Neutrophil (primary cell): ENCODE measurements at regions not wholly inside any gene's neighbourhood (a gene's known extent, or its start where the extent isn't known, plus 50 kb on each side); places are given as distances from the start of the nearest gene placed in this dataset.

Experiments
- H3K27ac ChIP-seq: fragments of 200-600 bp; sonication (generic); 2 replicates; pipeline ENCODE4 v1.5.1; 2016; ENCODE audit warnings: mild to moderate bottlenecking, moderate library complexity
- H3K27me3 ChIP-seq: fragments of 200-600 bp; sonication (generic); 2 replicates; pipeline ENCODE4 v1.6.0; 2016; ENCODE audit warnings: mild to moderate bottlenecking
- H3K36me3 ChIP-seq: fragments of 200-600 bp; sonication (generic); 2 replicates; pipeline ENCODE4 v1.5.1; 2017
- H3K4me1 ChIP-seq, 2 experiments: fragments of 200-600 bp in 1 of 2; sonication (generic) in 1 of 2; 1 replicate in 1 of 2; 2 replicates in 1 of 2; pipeline versions ENCODE4 v1.5.1 to v1.6.1; 2013 to 2016; ENCODE audit warnings: low read depth in 1 of 2, low read length in 1 of 2, mild to moderate bottlenecking in 1 of 2, moderate library complexity in 1 of 2; ENCODE audit not compliant: control insufficient read depth in 1 of 2, insufficient read depth in 1 of 2
- H3K4me3 ChIP-seq, 2 experiments: fragments of 200-600 bp in 1 of 2; sonication (generic) in 1 of 2; 1 replicate in 1 of 2; 2 replicates in 1 of 2; pipeline ENCODE4 v1.5.1; 2013 to 2016; ENCODE audit warnings: low read depth in 1 of 2, low read length in 1 of 2, mild to moderate bottlenecking in 1 of 2, moderate library complexity in 1 of 2
- H3K9me3 ChIP-seq: fragments of 200-600 bp; sonication (generic); 2 replicates; pipeline ENCODE4 v1.5.1; 2016
- TF ChIP-seq, protein P1 (sequence below): fragments of 200-600 bp; sonication (generic); IDR thresholded peaks from 2 replicates; pipeline ENCODE4 v1.5.1; 2016; ENCODE audit warnings: antibody characterized with exemption

DNA sequence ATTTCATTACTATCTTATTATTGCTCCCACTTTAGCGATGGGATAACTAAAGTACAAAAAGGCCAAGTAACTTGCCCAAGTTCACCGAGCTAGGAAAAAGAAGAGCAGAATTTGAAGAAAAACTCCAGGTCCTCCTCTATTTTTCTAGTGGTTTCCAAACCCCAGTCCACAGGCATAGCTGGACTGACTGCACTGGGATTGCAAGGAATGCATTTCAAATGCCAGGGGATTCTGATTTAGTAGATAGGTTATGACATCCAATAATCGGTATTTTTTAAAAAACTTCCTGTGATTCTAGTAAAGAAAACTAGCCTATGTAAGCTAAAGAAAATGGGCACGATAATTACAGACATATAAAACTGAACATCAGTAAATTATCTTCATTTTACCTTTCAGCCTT, 62.7 kb upstream of the GALNT5 start:
- Histone ChIP-seq H3K27me3 (no peaks in the 10 kb centered on the region), H3K27ac (no peak overlapping the region), H3K9me3 (no peaks in the 10 kb centered on the region), H3K36me3 (no peaks in the 10 kb centered on the region), H3K4me1 (no peaks in the 10 kb centered on the region), H3K4me3 (no peak overlapping the region)
- TF ChIP-seq, protein P1, sequence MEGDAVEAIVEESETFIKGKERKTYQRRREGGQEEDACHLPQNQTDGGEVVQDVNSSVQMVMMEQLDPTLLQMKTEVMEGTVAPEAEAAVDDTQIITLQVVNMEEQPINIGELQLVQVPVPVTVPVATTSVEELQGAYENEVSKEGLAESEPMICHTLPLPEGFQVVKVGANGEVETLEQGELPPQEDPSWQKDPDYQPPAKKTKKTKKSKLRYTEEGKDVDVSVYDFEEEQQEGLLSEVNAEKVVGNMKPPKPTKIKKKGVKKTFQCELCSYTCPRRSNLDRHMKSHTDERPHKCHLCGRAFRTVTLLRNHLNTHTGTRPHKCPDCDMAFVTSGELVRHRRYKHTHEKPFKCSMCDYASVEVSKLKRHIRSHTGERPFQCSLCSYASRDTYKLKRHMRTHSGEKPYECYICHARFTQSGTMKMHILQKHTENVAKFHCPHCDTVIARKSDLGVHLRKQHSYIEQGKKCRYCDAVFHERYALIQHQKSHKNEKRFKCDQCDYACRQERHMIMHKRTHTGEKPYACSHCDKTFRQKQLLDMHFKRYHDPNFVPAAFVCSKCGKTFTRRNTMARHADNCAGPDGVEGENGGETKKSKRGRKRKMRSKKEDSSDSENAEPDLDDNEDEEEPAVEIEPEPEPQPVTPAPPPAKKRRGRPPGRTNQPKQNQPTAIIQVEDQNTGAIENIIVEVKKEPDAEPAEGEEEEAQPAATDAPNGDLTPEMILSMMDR, result no peak

DNA sequence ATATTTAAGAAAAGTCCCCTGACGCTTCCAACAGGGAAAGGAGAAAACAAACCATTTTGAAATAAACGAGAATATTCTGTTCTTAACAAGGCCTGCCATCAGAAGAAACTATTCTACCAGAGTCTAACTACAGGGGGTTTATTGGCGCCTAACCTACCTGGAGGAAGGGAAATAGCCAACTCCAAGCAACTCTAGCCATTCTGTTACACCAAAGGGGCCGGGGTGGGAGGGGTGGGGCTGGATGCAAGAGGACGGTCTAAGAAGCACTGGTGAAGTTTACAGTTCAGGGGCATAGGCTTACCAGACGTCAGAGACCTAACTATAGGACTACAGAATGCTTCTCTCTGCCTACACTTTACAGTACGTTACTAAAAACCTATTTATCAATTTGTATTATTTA, 60.5 kb upstream of the GALNT5 start:
- no peaks in the 10 kb centered on the region for H3K27me3 ChIP-seq
- no peak overlapping the region for H3K27ac ChIP-seq
- no peaks in the 10 kb centered on the region for H3K4me1 ChIP-seq
- H3K36me3 ChIP-seq, result no peaks in the 10 kb centered on the region
- H3K4me3 ChIP-seq, result no peak overlapping the region
- TF ChIP-seq, protein P1, result no peak
- no peaks in the 10 kb centered on the region for H3K9me3 ChIP-seq

DNA sequence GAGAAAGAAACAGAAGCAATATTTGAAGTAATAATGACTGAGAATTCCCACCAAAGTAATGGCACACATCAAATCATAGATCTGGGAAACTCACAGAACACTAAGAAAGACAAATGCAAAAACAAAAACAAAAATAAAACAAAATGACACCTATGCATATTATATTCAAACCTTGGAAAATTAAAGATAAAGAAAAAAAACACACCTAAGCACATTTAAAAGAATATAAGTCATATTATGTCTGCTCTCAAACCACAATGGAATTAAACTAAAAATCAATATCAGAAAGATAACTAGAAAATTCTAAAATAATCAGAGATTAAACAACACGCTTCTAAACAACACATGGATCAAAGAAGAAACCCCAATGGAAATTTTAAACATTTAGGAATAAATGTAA, 59.7 kb upstream of the GALNT5 start:
- TF ChIP-seq, protein P1, result no peak
- no peak overlapping the region for H3K27ac ChIP-seq
- H3K4me3 ChIP-seq, result no peak overlapping the region
- no peaks in the 10 kb centered on the region for H3K27me3 ChIP-seq
- no peaks in the 10 kb centered on the region for H3K9me3 ChIP-seq
- no peaks in the 10 kb centered on the region for H3K36me3 ChIP-seq
- no peaks in the 10 kb centered on the region for H3K4me1 ChIP-seq

DNA sequence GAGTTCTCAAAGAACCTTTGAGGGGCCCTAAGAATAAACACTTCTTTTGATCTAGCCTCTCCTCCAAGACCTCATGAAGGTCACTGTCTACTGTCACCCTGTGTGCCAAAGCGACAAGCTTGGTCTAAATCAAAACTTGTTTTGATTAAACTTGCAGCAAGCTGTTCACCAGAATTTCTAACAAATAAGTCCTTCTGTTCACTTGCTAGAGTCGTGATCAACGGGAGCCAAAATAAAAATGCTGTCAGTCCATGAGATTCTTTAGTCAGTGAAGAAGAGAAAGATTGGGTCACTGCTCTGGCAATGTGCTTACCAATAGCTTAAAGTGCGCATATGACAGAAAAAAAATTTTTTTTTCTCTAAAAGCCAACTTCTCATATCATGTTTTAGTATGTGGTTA, 53.9 kb upstream of the GALNT5 start:
- Histone ChIP-seq H3K4me3 (no peak overlapping the region), H3K4me1 (no peaks in the 10 kb centered on the region), H3K36me3 (no peaks in the 10 kb centered on the region), H3K9me3 (no peaks in the 10 kb centered on the region), H3K27me3 (no peaks in the 10 kb centered on the region), H3K27ac (no peak overlapping the region)
- TF ChIP-seq, protein P1, result no peak

DNA sequence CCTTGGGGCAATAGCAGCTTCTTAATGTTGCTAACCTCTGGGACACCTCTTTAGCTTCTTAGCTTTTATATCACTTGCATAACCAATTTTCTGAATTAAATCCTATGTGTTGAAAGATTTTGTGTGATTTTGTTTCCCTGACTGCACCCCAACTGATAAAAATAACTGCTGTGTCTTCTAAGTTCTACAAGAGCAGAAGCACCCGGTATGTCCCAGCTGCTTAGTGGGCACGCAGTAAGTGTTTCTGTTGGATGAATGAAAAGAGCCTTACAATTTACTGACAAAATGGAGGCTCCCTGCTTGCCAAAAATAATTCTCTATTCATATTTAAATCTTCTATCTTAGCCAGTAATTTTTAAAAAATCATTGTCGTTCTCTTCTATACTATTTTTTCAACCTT, 53.1 kb upstream of the GALNT5 start:
- Histone ChIP-seq H3K27me3 (no peaks in the 10 kb centered on the region), H3K4me3 (no peak overlapping the region), H3K27ac (no peak overlapping the region), H3K9me3 (no peaks in the 10 kb centered on the region), H3K4me1 (no peaks in the 10 kb centered on the region), H3K36me3 (no peaks in the 10 kb centered on the region)
- TF ChIP-seq, protein P1, result no peak

DNA sequence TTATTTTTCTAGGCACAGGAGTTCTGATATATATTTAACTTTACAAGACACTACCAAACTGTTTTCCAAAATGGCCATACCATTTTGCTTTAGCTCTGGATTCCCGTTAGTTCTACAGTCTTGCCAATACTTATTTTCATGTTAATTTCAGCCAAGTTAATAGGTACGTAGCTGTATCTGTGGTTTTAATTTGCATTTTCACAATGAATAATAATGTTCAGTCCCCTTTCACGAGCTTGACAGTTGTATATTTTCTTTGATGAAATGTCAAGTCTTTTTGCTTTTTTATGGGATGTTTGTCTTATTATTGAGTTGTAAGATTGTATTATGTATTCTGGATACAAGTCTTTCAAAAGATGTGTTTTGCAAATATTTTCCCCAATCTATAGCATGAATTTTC, 50.6 kb upstream of the GALNT5 start:
- no peak overlapping the region for H3K27ac ChIP-seq
- no peaks in the 10 kb centered on the region for H3K27me3 ChIP-seq
- H3K4me1 ChIP-seq, result no peaks in the 10 kb centered on the region
- no peaks in the 10 kb centered on the region for H3K9me3 ChIP-seq
- H3K36me3 ChIP-seq, result no peaks in the 10 kb centered on the region
- H3K4me3 ChIP-seq, result no peak overlapping the region
- TF ChIP-seq, protein P1, result no peak
